HCT116 (cell line): ENCODE measurements at regions not wholly inside any gene's neighbourhood (a gene's known extent, or its start where the extent isn't known, plus 50 kb on each side); places are given as distances from the start of the nearest gene placed in this dataset.
"Not testable (repeated sequence)": the region's sequence is repeated elsewhere in the genome, so short reads cannot be mapped to it uniquely, and the experiment has no call there.

Experiments used
- CEBPB ChIP-seq: IDR thresholded peaks from 2 replicates; pipeline ENCODE4 v1.6.1; 2012; ENCODE audit warnings: low read depth
- CTCF ChIP-seq, 3 experiments: fragments of 200-600 bp in 1 of 3; sonication (generic) in 1 of 3; IDR thresholded peaks in 2 of 3; conservative IDR thresholded peaks in 1 of 3; 2 replicates each; pipeline ENCODE4 v1.5.1; 2012 to 2017; ENCODE audit warnings: low read depth in 2 of 3, low read length in 2 of 3, antibody characterized with exemption in 1 of 3, borderline replicate concordance in 1 of 3, control low read depth in 1 of 3, mild to moderate bottlenecking in 1 of 3, mixed read lengths in 1 of 3, mixed run types in 1 of 3, moderate library complexity in 1 of 3; ENCODE audit not compliant: insufficient read depth in 1 of 3
- EZH2 ChIP-seq: fragments of 200-600 bp; sonication (generic); IDR thresholded peaks from 2 replicates; pipeline ENCODE4 v1.6.1; 2017; ENCODE audit warnings: antibody characterized with exemption, mixed run types
- FOSL1 ChIP-seq: IDR thresholded peaks from 2 replicates; pipeline ENCODE4 v1.6.1; 2012; ENCODE audit warnings: low read depth
- JUND ChIP-seq: IDR thresholded peaks from 2 replicates; pipeline ENCODE4 v1.6.1; 2012
- MAX ChIP-seq: IDR thresholded peaks from 2 replicates; pipeline ENCODE4 v1.6.1; 2012
- POLR2A ChIP-seq: IDR thresholded peaks from 2 replicates; pipeline ENCODE4 v1.7.0; 2011; ENCODE audit warnings: borderline replicate concordance; ENCODE audit not compliant: insufficient read depth, insufficient read length; ENCODE audit errors: extremely low read depth
- POLR2AphosphoS5 ChIP-seq: IDR thresholded peaks from 2 replicates; pipeline ENCODE4 v1.6.1; 2011; ENCODE audit warnings: mild to moderate bottlenecking, low read depth, low read length, moderate library complexity
- RAD21 ChIP-seq: IDR thresholded peaks from 2 replicates; pipeline ENCODE4 v1.6.1; 2012; ENCODE audit warnings: low read depth, mild to moderate bottlenecking
- REST ChIP-seq: IDR thresholded peaks from 2 replicates; pipeline ENCODE4 v1.6.1; 2012; ENCODE audit warnings: low read depth
- SIN3A ChIP-seq: IDR thresholded peaks from 2 replicates; pipeline ENCODE4 v1.6.1; 2012; ENCODE audit warnings: low read depth
- ZBTB33 ChIP-seq: IDR thresholded peaks from 2 replicates; pipeline ENCODE4 v1.6.1; 2011; ENCODE audit warnings: mild to moderate bottlenecking, low read length, moderate library complexity; ENCODE audit not compliant: insufficient replicate concordance; ENCODE audit errors: extremely low read depth
- ZNF274 ChIP-seq: fragments of 200-500 bp; sonication (Bioruptor generic); IDR thresholded peaks from 2 replicates; pipeline ENCODE4 v1.6.1; 2014; ENCODE audit warnings: mild to moderate bottlenecking, low read depth, low read length, inconsistent platforms

- not testable (repeated sequence) for TF ChIP-seq RAD21; CTCF (IDR thresholded peaks at IDR 0.05 in 2 of 3, conservative IDR thresholded peaks at IDR 0.05 in 1 of 3; ENCODE audit: borderline replicate concordance in 1 of 3, insufficient read depth in 1 of 3, low read depth in 2 of 3, low read length in 2 of 3); REST; POLR2A; SIN3A; EZH2; FOSL1; ZBTB33; MAX; CEBPB; POLR2AphosphoS5; JUND; ZNF274
These were observed 114.4 kb upstream of the ATP2B1 start for GRCh38 chr12:89822992-89823391.
